Small intestine (tissue), 7 donors: ENCODE measurements at regions not wholly inside any gene's neighbourhood (a gene's known extent, or its start where the extent isn't known, plus 50 kb on each side); places are given as distances from the start of the nearest gene placed in this dataset.

Experiments used
- DNase-seq, 2 donors: peaks; one replicate each; pipeline versions ENCODE4 v3.0.0 to v3.0.0-alpha.2; 2013
- FAIRE-seq: peaks from 2 replicates; lab custom pipeline; 2012; peaks lifted over from hg19 to GRCh38; lab: Jason Lieb, UNC
- H3K27ac ChIP-seq, 3 donors: one replicate each; pipeline ENCODE4 v1.5.1; 2013; ENCODE audit warnings: low read length in 2 of 3, mild to moderate bottlenecking in 2 of 3, control low read depth in 1 of 3, inconsistent platforms in 1 of 3, low read depth in 1 of 3, moderate library complexity in 1 of 3
- H3K27me3 ChIP-seq, 3 donors: one replicate each; pipeline ENCODE4 v1.6.1; 2013; ENCODE audit warnings: low read length in 3 of 3, inconsistent platforms in 1 of 3; ENCODE audit not compliant: control insufficient read depth in 3 of 3, insufficient read depth in 3 of 3
- H3K36me3 ChIP-seq, 3 donors: one replicate each; pipeline ENCODE4 v1.6.1; 2013; ENCODE audit warnings: low read length in 3 of 3, inconsistent platforms in 1 of 3, low read depth in 1 of 3, mild to moderate bottlenecking in 1 of 3, moderate library complexity in 1 of 3; ENCODE audit not compliant: control insufficient read depth in 3 of 3, insufficient read depth in 2 of 3
- H3K4me1 ChIP-seq, 3 donors: one replicate each; pipeline ENCODE4 v1.6.1; 2013; ENCODE audit warnings: low read length in 2 of 3, inconsistent platforms in 1 of 3, low read depth in 1 of 3, mild to moderate bottlenecking in 1 of 3, moderate library complexity in 1 of 3; ENCODE audit not compliant: control insufficient read depth in 3 of 3, insufficient read depth in 2 of 3
- H3K4me3 ChIP-seq, 3 donors: one replicate each; pipeline ENCODE4 v1.5.1; 2013; ENCODE audit warnings: low read length in 3 of 3, control low read depth in 1 of 3, inconsistent platforms in 1 of 3, low read depth in 1 of 3, mild to moderate bottlenecking in 1 of 3, moderate library complexity in 1 of 3
- H3K9me3 ChIP-seq, 2 donors: one replicate each; pipeline ENCODE4 v1.6.1; 2013; ENCODE audit warnings: low read depth in 1 of 2, low read length in 1 of 2; ENCODE audit not compliant: control insufficient read depth in 2 of 2, insufficient read depth in 1 of 2
- WGBS, 3 donors: extraction: QIAGEN DNeasy Blood & Tissue Kit; methylation state at CpG; one replicate each; pipeline ENCODE4 v1.1.7; 2013; 5-methylcytosine and 5-hydroxymethylcytosine counted together
- donor health status: healthy with polysubstance abuse.
- donor health status: control.
- donor health status: control.
- donor health status: Bipolar disorder and iron deficiency.
- donor health status: healthy.

DNA sequence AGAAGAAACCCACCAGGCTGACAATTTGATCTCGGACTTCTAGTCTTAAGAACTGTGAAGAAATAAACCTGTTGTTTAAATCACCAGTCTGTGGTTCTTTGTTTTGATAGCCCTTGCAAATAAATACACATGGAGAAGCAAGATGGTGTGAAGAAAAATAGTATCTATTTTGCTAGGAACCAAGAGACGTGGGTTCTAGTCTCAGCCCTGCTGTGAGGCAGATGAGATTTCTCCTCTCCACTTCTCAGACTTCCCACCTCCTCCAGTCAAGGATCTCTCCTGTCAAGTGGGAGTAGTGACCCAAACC is 294.9 kb upstream of the JARID2 start:
- H3K27ac ChIP-seq, result no peak overlapping the region
- no peaks in the 10 kb centered on the region for H3K36me3 ChIP-seq
- no peaks in the 10 kb centered on the region for H3K27me3 ChIP-seq
- peaks cover 0 to 14% of the 10 kb centered on the region in 2 donors for H3K9me3 ChIP-seq
- H3K4me3 ChIP-seq, result no peak overlapping the region
- FAIRE-seq, result no peak
- WGBS, 3 donors, result 63 to 96% (median 86%) methylated on average over 2 of the region's 2 CpGs
- H3K4me1 ChIP-seq, result no peaks in the 10 kb centered on the region
- no peak for DNase-seq

DNA sequence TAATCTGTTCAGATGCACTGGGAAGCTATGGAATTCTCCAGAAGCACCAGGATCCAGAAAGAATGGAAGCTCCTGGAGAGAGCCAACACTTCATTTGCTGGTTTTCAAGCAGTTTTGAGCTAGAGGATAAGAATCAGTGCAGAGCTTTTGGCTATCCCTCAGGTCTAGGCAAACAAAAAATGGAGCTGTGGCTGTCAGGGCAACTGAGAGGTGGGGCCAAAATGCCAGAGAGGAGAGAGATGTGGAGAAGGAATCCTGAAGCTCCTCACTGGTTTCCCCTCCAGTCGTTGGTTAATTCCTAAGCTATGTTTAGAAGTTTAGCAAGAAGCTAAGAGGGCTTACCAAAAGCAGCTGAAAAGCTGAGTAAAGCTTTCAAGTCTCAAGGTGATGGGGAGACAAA is 294.2 kb upstream of the JARID2 start:
- Histone ChIP-seq H3K27me3 (no peaks in the 10 kb centered on the region), H3K4me3 (no peak overlapping the region), H3K4me1 (no peaks in the 10 kb centered on the region), H3K36me3 (no peaks in the 10 kb centered on the region), H3K27ac (no peak overlapping the region), H3K9me3 (peaks cover 0 to 14% of the 10 kb centered on the region in 2 donors)
- DNase-seq, result no peak
- WGBS, 3 donors, result 39 to 69% (median 46%) methylated on average over 1 of the region's 1 CpG
- no peak for FAIRE-seq

DNA sequence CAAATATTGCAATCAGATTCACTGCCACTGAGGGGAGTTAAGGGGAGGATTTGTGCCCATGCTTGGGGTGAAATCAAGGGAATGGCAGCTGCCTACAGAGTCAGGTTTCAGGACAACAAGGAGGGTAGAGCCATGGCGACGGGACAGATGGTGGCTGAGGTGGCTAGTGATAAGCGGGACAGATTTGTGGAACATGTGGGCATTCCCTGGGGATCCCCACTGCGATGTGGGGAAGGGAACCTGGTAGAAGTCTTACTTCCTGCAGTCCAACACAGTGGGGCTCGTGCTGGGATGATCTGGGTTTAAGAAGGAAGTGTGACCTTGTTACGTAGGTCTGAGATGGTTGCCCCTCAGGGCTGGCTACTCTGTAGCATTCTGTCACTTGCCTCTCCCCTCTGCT is 292.0 kb upstream of the JARID2 start:
- Histone ChIP-seq H3K36me3 (no peaks in the 10 kb centered on the region), H3K4me1 (no peaks in the 10 kb centered on the region), H3K27me3 (no peaks in the 10 kb centered on the region), H3K9me3 (peaks cover 0 to 14% of the 10 kb centered on the region in 2 donors), H3K27ac (no peak overlapping the region), H3K4me3 (no peak overlapping the region)
- FAIRE-seq (no peak), DNase-seq (no peak)
- 83 to 96% (median 94%) methylated on average over 6 of the region's 6 CpGs for WGBS, 3 donors

DNA sequence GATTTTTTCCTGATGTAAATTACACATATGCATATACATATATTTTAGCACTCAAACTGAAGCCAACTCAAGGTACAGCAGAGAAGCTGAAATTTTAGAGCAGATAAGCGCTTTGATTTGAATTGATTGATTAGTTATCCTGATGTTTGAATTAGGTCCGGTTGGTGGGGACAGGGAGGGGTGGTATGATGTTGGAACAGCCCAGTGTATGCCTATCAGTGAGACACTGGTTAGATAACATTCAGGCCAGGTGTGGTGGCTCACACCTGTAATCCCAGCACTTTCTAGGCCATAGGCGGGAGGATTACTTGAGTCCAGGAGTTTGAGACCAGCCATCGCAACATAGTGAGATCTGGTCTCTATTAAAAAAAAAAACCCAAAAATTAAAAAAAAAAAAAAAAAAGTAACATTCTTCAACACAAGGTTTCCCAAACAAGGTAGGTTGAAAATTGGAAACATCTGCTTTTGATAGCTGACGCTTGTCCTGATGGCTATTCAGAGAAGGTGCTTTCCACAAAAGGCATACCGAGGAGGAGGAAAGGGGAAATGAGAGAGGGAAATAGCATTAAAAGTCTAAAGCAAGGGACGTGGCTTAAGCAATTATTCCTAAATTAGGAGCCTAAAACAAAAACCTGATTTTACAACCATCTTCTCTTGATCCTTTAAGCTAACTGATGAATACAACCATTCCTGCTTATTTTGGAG is 288.4 kb upstream of the JARID2 start:
- FAIRE-seq, result no peak
- 75 to 84% (median 79%) methylated on average over 7 of the region's 7 CpGs for WGBS, 3 donors
- Histone ChIP-seq H3K4me3 (no peak overlapping the region), H3K36me3 (no peaks in the 10 kb centered on the region), H3K27ac (no peak overlapping the region), H3K9me3 (peaks cover 0 to 16% of the 10 kb centered on the region in 2 donors), H3K27me3 (no peaks in the 10 kb centered on the region), H3K4me1 (no peaks in the 10 kb centered on the region)
- DNase-seq, result no peak

DNA sequence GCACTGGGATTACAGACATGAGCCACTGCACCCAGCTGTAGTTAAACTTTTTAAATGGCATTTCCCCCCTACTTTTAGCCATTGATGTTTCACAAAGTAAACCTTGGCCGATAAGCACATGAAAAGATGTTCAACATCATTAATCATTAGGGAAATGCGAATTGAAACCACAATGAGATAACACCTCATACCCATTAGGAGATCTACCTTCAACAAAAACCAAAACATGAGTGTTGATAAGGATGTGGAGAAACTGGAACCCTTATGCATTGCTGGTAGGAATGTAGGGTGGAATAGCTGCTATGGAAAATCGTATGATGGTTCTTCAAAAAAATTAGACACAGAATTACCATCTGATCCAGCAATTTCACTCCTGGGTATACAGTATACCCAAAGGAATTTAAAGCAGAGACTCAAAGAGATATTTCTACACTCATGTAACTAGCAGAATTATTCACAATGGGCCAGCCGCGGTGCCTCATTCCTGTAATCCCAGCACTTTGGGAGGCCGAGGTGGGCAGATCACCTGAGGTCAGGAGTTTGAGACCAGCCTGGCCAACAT is 286.5 kb upstream of the JARID2 start:
- no peak overlapping the region for H3K27ac ChIP-seq
- H3K9me3 ChIP-seq, result peaks cover 0 to 14% of the 10 kb centered on the region in 2 donors
- no peak for FAIRE-seq
- WGBS, 3 donors, result 60 to 85% (median 72%) methylated on average over 6 of the region's 6 CpGs
- no peaks in the 10 kb centered on the region for H3K4me1 ChIP-seq
- H3K27me3 ChIP-seq, result no peaks in the 10 kb centered on the region
- no peak for DNase-seq
- H3K36me3 ChIP-seq, result no peaks in the 10 kb centered on the region
- no peak overlapping the region for H3K4me3 ChIP-seq

DNA sequence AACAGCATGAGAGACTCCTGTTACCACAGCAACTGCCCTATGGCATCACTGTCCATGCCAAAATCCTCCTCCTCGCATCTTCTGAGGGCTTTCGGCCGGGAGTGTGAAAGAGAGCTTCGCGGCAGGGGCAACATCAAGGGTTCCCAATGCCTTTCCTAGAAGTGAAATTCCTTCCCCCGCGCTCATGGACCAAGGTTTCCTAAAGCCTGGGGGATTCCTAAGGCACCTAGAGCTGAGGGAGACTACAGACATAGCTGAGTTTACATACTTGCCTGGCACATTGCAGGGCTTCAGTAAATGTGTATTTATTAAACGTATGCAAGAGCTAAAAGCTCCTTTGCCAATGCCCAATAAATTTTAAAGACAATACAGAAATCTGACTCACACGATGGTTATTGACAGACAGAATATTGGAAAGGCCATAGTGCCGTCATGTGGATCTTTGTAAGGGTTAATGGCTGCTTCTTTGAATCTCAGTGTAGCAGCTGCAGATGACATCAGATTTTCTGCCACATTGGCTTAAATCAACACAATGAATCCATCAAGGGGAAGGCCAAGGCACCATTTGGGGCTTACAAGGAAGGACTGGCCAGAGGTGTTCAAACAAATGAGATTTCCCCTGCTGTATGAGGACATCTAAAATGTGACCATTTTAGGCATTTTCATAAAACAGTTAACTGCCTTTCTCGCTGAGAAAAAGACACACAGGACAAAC is 281.2 kb upstream of the JARID2 start:
- Histone ChIP-seq H3K27me3 (no peaks in the 10 kb centered on the region), H3K4me3 (no peak overlapping the region), H3K36me3 (no peaks in the 10 kb centered on the region), H3K27ac (no peak overlapping the region), H3K9me3 (peaks cover 0 to 2% of the 10 kb centered on the region in 2 donors), H3K4me1 (no peaks in the 10 kb centered on the region)
- 82 to 90% (median 88%) methylated on average over 11 of the region's 11 CpGs for WGBS, 3 donors
- FAIRE-seq, result no peak
- no peak for DNase-seq

DNA sequence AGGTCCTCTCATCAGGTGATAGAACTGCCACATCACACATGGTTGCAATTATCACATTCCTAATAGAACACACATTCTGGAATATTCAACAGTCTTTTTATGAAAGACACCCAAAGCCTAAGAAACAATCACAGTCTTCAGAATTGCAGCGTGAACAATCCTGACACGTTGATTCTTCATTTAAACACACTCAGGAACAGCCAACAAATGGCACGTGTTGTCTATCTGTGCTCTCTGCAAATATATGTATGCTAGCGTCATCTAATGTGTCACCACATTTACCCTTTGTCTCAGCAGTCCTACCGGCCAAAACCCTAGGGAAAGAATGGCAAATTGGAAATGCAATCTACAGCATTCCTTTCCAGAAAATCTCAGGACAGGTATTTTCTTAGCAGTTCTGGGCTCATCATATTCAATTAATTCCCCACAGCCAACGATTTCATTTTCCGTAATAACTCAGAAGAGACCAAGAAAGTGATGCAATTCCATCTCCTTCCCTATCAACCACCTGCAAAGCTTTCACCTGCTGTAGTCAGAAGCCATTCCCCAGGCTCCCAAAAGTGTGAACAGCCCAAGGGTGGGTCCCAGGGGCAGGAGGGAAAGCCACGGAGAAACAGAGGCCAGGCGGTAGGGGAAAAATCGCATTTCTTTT is 280.3 kb upstream of the JARID2 start:
- no peaks in the 10 kb centered on the region for H3K4me1 ChIP-seq

DNA sequence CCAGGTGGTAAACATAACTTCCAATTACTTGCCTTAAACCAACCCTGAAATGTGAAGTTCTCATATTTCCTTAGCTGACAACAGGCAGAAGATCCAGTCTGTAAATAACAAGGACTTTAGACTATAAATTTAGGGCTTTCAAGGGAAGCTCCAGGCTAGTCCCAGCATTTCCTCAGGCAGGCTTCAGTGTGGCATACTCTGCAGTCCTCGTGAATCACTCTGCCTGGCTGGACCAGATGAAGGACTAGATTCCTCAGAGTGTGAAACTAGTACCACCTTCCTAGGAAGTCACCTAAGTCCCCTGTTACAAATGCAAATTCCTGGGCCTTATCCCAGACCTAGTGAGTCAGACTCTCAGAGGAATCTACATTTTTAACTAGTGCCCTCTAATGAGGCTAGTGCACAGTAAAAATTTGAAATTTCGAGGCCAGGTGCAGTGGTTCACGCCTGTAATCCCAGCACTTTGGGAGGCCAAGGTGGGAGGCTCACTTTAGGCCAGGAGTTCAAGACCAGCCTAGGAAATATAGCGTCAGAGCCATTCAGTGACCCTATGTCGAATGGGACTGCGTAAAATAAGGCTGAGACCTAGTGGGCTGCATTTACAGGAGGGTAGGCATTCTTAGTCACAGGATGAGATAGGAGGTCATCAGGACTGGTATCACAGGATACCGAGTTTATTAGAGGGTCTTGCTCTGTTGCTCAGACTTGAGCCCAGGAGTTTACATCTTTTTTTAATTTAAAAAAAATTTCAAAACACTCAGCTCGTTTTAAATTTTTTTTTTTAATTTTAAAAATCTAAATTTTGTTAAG is 279.6 kb upstream of the JARID2 start:
- Histone ChIP-seq H3K4me1 (no peaks in the 10 kb centered on the region), H3K27ac (no peak overlapping the region), H3K4me3 (no peak overlapping the region), H3K9me3 (no peaks in the 10 kb centered on the region), H3K27me3 (no peaks in the 10 kb centered on the region), H3K36me3 (no peaks in the 10 kb centered on the region)
- 85 to 90% (median 87%) methylated on average over 8 of the region's 8 CpGs for WGBS, 3 donors
- no peak for FAIRE-seq
- DNase-seq, result no peak

More for the DNA sequence above, 280.3 kb upstream of the JARID2 start:
- no peak for DNase-seq
- Histone ChIP-seq H3K4me3 (no peak overlapping the region), H3K9me3 (peaks cover 0 to 2% of the 10 kb centered on the region in 2 donors), H3K27ac (no peak overlapping the region), H3K36me3 (no peaks in the 10 kb centered on the region), H3K27me3 (no peaks in the 10 kb centered on the region)
- FAIRE-seq, result no peak
- 82 to 87% (median 84%) methylated on average over 10 of the region's 10 CpGs for WGBS, 3 donors
